Suprapubic skin (tissue), 4 donors: ENCODE measurements at regions not wholly inside any gene's neighbourhood (a gene's known extent, or its start where the extent isn't known, plus 50 kb on each side); places are given as distances from the start of the nearest gene placed in this dataset.

ENCODE experiments used
- DNase-seq, 2 donors: peaks; one replicate each; pipeline ENCODE4 v3.0.0-alpha.2; 2019; ENCODE audit warnings: low spot score in 2 of 2
- H3K27ac ChIP-seq: fragments of 200-600 bp; sonication (generic); one replicate; pipeline ENCODE4 v1.5.1; 2019
- H3K27me3 ChIP-seq: fragments of 200-600 bp; sonication (generic); one replicate; pipeline ENCODE4 v1.5.1; 2019
- H3K36me3 ChIP-seq: fragments of 200-600 bp; sonication (generic); one replicate; pipeline ENCODE4 v1.5.1; 2019
- H3K4me1 ChIP-seq: fragments of 200-600 bp; sonication (generic); one replicate; pipeline ENCODE4 v1.5.1; 2019
- H3K4me3 ChIP-seq: fragments of 200-600 bp; sonication (generic); one replicate; pipeline ENCODE4 v1.5.1; 2019; ENCODE audit warnings: mild to moderate bottlenecking
- H3K9me3 ChIP-seq: fragments of 200-600 bp; sonication (generic); one replicate; pipeline ENCODE4 v1.5.1; 2019
- CTCF ChIP-seq, 2 donors: fragments of 200-600 bp in 1 of 2; fragments of 450-650 bp in 1 of 2; sonication (generic) in 1 of 2; IDR thresholded peaks; one replicate each; pipeline ENCODE4 v1.5.1; 2016 to 2019; ENCODE audit warnings: antibody characterized with exemption in 2 of 2, mild to moderate bottlenecking in 1 of 2, moderate library complexity in 1 of 2
- EP300 ChIP-seq: sonication (generic); formaldehyde crosslinking; IDR thresholded peaks from one replicate; pipeline ENCODE4 v1.6.1; 2017; ENCODE audit warnings: antibody characterized with exemption
- POLR2A ChIP-seq, 2 donors: fragments of 450-650 bp; IDR thresholded peaks; one replicate each; pipeline ENCODE4 v1.6.1; 2017; ENCODE audit warnings: antibody characterized with exemption in 2 of 2, mild to moderate bottlenecking in 2 of 2, moderate library complexity in 2 of 2
- POLR2AphosphoS5 ChIP-seq, 3 donors: sonication (generic); formaldehyde crosslinking; IDR thresholded peaks; one replicate each; pipeline ENCODE4 v1.6.1; 2017; ENCODE audit warnings: antibody characterized with exemption in 3 of 3
- WGBS: methylation state at CpG from one replicate; pipeline ENCODE4 v1.1.5; 2018; 5-methylcytosine and 5-hydroxymethylcytosine counted together

- Histone ChIP-seq H3K4me1 (no peaks in the 10 kb centered on the region), H3K27me3 (no peaks in the 10 kb centered on the region), H3K4me3 (no peak overlapping the region), H3K36me3 (no peaks in the 10 kb centered on the region), H3K9me3 (no peaks in the 10 kb centered on the region), H3K27ac (no peak overlapping the region)
- WGBS: 90% methylated on average over 7 of the region's 7 CpGs
- DNase-seq: no peak
- TF ChIP-seq POLR2A (IDR thresholded peaks at IDR 0.05): no peak
- TF ChIP-seq POLR2AphosphoS5 (IDR thresholded peaks at IDR 0.05): no peak
- TF ChIP-seq EP300: no peak
- no peak for TF ChIP-seq CTCF (IDR thresholded peaks at IDR 0.05)
Measured at GRCh38 chrX:68913249-68913547, 84.4 kb downstream of the EFNB1 start.

- Histone ChIP-seq H3K4me1 (no peaks in the 10 kb centered on the region), H3K36me3 (no peaks in the 10 kb centered on the region), H3K27me3 (no peaks in the 10 kb centered on the region), H3K4me3 (no peak overlapping the region), H3K9me3 (no peaks in the 10 kb centered on the region), H3K27ac (no peak overlapping the region)
- TF ChIP-seq POLR2AphosphoS5 (IDR thresholded peaks at IDR 0.05) (no peak), POLR2A (IDR thresholded peaks at IDR 0.05) (no peak), CTCF (IDR thresholded peaks at IDR 0.05) (no peak), EP300 (no peak)
- no peak for DNase-seq
- WGBS: 52% methylated on average over 15 of the region's 26 CpGs
Measured at GRCh38 chrX:68912113-68912512, 83.3 kb downstream of the EFNB1 start.

GRCh38 chrX:68910731-68911428 is 82.1 kb downstream of the EFNB1 start:
- H3K27ac ChIP-seq: no peak overlapping the region
- TF ChIP-seq POLR2A (IDR thresholded peaks at IDR 0.05): no peak
- TF ChIP-seq CTCF (IDR thresholded peaks at IDR 0.05): no peak
- TF ChIP-seq EP300: no peak
- no peak for TF ChIP-seq POLR2AphosphoS5 (IDR thresholded peaks at IDR 0.05)
- H3K27me3 ChIP-seq: no peaks in the 10 kb centered on the region
- H3K4me3 ChIP-seq: no peak overlapping the region
- no peaks in the 10 kb centered on the region for H3K4me1 ChIP-seq
- DNase-seq: no peak
- H3K36me3 ChIP-seq: no peaks in the 10 kb centered on the region
- WGBS: 75% methylated on average over 3 of the region's 3 CpGs
- no peaks in the 10 kb centered on the region for H3K9me3 ChIP-seq

GRCh38 chrX:68909945-68910344 is 81.1 kb downstream of the EFNB1 start:
- Histone ChIP-seq H3K36me3 (no peaks in the 10 kb centered on the region), H3K27me3 (no peaks in the 10 kb centered on the region), H3K4me3 (no peak overlapping the region), H3K9me3 (no peaks in the 10 kb centered on the region), H3K4me1 (no peaks in the 10 kb centered on the region), H3K27ac (no peak overlapping the region)
- WGBS: 48% methylated on average over 2 of the region's 2 CpGs
- no peak for DNase-seq
- no peak for TF ChIP-seq CTCF (IDR thresholded peaks at IDR 0.05)
- TF ChIP-seq EP300: no peak
- no peak for TF ChIP-seq POLR2AphosphoS5 (IDR thresholded peaks at IDR 0.05)
- no peak for TF ChIP-seq POLR2A (IDR thresholded peaks at IDR 0.05)

GRCh38 chrX:68908071-68908470 is 79.2 kb downstream of the EFNB1 start:
- TF ChIP-seq EP300 (no peak), POLR2AphosphoS5 (IDR thresholded peaks at IDR 0.05) (no peak), POLR2A (IDR thresholded peaks at IDR 0.05) (no peak), CTCF (IDR thresholded peaks at IDR 0.05) (no peak)
- Histone ChIP-seq H3K27me3 (no peaks in the 10 kb centered on the region), H3K4me3 (no peak overlapping the region), H3K4me1 (no peaks in the 10 kb centered on the region), H3K27ac (no peak overlapping the region), H3K9me3 (no peaks in the 10 kb centered on the region), H3K36me3 (no peaks in the 10 kb centered on the region)
- 84% methylated on average over 5 of the region's 5 CpGs for WGBS
- DNase-seq: no peak
